Mucosa of rectum (tissue), 2 donors: ENCODE measurements at regions not wholly inside any gene's neighbourhood (a gene's known extent, or its start where the extent isn't known, plus 50 kb on each side); places are given as distances from the start of the nearest gene placed in this dataset.
"Not testable (repeated sequence)": the region's sequence is repeated elsewhere in the genome, so short reads cannot be mapped to it uniquely, and the experiment has no call there.

Experiments
- H3K27ac ChIP-seq, 2 donors: one replicate each; pipeline ENCODE4 v1.7.0; 2013; ENCODE audit warnings: inconsistent platforms in 2 of 2, low read depth in 2 of 2, low read length in 2 of 2
- H3K27me3 ChIP-seq, 2 donors: one replicate each; pipeline ENCODE4 v1.7.0; 2013; ENCODE audit warnings: low read length in 2 of 2; ENCODE audit not compliant: control insufficient read depth in 2 of 2, insufficient read depth in 2 of 2
- H3K36me3 ChIP-seq, 2 donors: one replicate each; pipeline ENCODE4 v1.7.0; 2013; ENCODE audit warnings: low read length in 2 of 2; ENCODE audit not compliant: control insufficient read depth in 2 of 2, insufficient read depth in 2 of 2
- H3K4me1 ChIP-seq, 2 donors: one replicate each; pipeline ENCODE4 v1.7.0; 2013; ENCODE audit warnings: low read length in 2 of 2, mild to moderate bottlenecking in 1 of 2; ENCODE audit not compliant: control insufficient read depth in 2 of 2, insufficient read depth in 2 of 2
- H3K4me3 ChIP-seq, 2 donors: one replicate each; pipeline ENCODE4 v1.7.0; 2013; ENCODE audit warnings: low read length in 2 of 2
- H3K9ac ChIP-seq, 2 donors: one replicate each; pipeline ENCODE4 v1.7.0; 2013; ENCODE audit warnings: low read length in 2 of 2, low read depth in 1 of 2, mild to moderate bottlenecking in 1 of 2
- H3K9me3 ChIP-seq, 2 donors: one replicate each; pipeline ENCODE4 v1.7.0; 2013; ENCODE audit warnings: low read length in 2 of 2; ENCODE audit not compliant: control insufficient read depth in 2 of 2
- donor health status: healthy.
- donor health status: Normal muscosa, but diverticular disease.

DNA sequence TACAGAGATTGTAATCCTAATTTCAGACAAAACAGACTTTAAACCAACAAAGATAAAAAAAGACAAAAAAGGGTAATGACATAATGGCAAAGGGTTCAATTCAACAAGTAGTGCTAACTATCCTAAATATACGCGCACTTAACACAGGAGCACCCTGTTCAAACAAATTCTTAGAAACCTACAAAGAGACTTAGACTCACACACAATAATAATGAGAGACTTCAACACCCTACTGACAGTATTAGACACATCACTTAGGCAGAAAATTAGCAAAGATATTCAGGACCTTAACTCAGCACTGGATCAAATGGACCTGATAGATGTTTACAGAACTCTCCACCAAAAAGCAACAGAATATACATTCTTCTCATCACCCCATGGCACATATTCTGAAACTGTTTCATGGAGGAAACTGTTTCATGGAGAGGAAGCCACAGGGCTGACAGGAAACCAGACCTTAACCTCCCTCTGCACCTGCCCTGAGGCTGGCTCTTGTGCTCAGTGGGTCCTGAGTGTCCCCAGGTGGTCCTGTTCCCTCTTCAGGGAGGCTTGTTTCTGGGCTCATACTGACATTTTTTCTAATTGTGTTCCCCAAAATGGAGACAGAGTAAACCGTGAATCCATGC, 54.7 kb downstream of the OR4M2 start:
- H3K27me3 ChIP-seq, H3K9me3 ChIP-seq, H3K36me3 ChIP-seq, H3K9ac ChIP-seq, H3K4me1 ChIP-seq, H3K27ac ChIP-seq, H3K4me3 ChIP-seq: not testable (repeated sequence)

DNA sequence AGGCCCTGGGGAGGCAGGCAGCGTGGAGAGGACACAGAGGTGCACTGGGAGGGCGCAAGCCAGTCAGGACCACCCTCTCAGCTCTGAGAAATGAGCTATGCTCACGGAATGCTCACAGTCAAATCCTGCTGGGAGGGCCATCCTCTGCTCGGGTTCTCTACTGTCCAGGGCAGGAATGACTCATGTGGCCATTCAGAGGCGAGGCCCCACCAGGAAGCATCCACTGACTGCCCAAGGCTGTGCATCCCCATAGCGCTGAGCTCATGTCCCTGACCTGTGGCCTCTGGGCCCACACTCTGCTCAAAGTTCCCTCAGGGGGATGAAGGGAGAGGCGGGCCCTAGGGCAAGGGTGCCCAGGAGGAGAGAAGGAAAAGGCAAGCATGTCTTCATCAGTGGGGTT, 57.2 kb downstream of the OR4M2 start:
- H3K4me1 ChIP-seq, H3K9me3 ChIP-seq, H3K27me3 ChIP-seq, H3K27ac ChIP-seq, H3K9ac ChIP-seq, H3K36me3 ChIP-seq, H3K4me3 ChIP-seq: not testable (repeated sequence)

DNA sequence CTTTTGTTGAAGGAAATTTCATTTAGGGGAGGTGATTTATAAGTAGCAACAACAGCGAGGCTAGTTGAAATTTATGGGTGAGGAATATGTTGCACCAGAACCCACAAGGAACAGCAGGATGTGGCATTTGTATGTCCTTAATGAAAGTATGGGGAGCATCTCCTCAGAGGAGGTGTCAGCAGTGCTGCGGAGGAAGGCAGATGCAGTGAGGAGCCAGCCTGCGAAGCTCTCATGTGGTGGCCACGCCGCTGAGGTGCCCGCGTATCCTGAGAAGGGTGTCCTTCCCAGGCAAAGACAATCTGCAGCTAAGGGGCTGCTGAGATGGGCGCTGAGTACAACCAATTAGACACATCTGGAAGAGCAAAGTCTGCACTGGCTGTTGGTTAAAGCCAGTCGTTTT, 60.8 kb downstream of the OR4M2 start:
- not testable (repeated sequence) for H3K9me3 ChIP-seq, H3K4me1 ChIP-seq, H3K27me3 ChIP-seq, H3K36me3 ChIP-seq, H3K27ac ChIP-seq, H3K9ac ChIP-seq, H3K4me3 ChIP-seq

DNA sequence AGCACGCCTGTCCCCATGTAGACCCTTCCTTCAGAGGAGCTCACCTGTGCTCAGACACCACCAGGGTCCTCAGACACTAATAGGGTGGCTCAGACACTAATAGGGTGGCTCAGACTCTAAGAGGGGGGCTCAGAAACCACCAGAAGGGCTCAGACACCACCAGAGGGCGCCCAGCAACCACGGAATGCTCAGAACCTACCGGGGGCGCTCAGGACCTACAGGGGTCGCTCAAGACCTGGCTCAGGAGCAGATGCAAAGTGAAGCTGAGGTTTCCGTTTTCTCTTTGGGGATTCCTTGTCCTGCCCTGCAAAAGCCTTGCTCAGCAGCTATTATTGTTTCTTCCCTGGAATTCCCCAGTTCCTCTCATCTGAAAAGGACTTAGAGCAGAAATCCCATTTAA, 67.8 kb downstream of the OR4M2 start:
- not testable (repeated sequence) for H3K9ac ChIP-seq, H3K4me1 ChIP-seq, H3K4me3 ChIP-seq, H3K27me3 ChIP-seq, H3K9me3 ChIP-seq, H3K27ac ChIP-seq, H3K36me3 ChIP-seq

DNA sequence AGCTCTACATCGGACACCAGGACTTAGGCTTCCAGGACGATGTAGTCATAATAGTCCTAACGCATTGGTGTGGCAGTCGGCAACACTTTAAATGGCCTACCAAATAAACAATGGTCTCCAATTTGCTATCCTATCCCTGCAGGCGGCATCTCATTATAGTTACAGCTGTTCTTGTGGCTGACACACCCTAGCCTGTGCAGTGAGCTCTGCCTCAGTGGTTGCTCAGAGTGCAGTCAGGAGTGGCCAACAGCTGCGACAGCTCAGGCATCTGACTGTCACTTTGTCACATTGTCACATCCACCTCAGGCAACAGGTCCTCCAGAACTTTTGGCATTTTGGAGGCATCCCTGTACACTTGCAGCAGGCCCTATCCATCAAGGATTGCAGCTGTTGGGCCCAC, 77.9 kb downstream of the OR4M2 start:
- H3K27ac ChIP-seq, H3K4me1 ChIP-seq, H3K36me3 ChIP-seq, H3K9ac ChIP-seq, H3K9me3 ChIP-seq, H3K4me3 ChIP-seq, H3K27me3 ChIP-seq: not testable (repeated sequence)

DNA sequence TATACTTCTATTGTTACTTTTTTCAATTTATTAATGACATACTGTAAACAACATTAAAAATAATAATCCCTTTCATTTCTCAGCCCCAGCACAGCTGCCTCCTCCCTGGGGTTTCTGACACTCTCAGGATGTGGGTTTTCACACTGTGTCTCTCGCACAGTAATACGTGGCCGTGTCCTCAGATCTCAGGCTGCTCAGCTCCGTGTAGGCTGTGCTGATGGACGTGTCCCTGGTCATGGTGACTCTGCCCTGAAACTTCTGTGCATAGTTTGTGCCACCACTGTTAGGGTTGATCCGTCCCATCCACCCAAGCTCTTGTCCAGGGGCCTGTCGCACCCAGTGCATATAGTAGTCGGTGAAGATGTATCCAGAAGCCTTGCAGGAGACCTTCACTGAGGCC, 80.0 kb downstream of the OR4M2 start:
- H3K27ac ChIP-seq = not testable (repeated sequence)

DNA sequence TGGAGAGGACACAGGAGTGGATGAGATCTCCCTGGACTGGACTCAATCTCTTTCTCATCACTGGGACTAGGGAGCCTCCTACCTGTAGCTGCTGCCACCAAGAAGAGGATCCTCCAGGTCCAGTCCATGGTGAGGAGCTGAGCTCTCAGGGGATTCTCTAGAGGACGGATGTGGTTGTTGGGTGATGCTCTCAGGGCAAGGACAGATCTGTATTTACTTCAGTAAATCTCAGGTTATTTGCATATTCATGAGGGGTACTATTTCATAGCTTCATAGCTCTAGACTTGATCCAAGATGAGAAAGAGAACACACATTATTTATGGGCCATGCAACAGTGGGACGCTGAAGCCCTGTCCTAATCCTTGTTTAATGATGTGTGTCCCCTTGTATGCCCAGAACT, 80.4 kb downstream of the OR4M2 start:
- H3K36me3 ChIP-seq, H3K4me1 ChIP-seq, H3K4me3 ChIP-seq, H3K27ac ChIP-seq, H3K9me3 ChIP-seq, H3K27me3 ChIP-seq, H3K9ac ChIP-seq: not testable (repeated sequence)

More for the DNA sequence above, 80.0 kb downstream of the OR4M2 start:
- not testable (repeated sequence) for H3K4me1 ChIP-seq, H3K36me3 ChIP-seq, H3K4me3 ChIP-seq, H3K9ac ChIP-seq, H3K9me3 ChIP-seq, H3K27me3 ChIP-seq

DNA sequence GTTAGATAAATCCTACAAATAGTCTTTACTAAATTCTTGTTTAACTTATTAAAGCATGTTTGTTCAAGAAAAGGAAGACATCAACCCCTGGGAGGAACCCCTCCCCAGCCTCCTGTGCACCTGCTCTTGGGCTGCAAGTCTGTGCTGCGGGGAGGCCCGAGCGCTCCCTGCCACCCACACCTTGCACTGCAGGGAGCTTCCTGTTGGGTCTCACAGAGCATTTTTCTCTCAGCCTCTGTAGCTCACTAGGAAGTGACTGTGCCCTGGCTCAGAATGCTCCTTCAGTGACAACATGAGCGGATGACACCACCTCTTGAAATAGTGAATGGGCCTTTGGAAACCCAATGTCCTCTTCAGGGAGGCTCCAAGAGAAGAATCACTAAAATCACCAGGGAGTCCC, 81.1 kb downstream of the OR4M2 start:
- H3K9me3 ChIP-seq, H3K4me3 ChIP-seq, H3K27ac ChIP-seq, H3K36me3 ChIP-seq, H3K27me3 ChIP-seq, H3K4me1 ChIP-seq, H3K9ac ChIP-seq: not testable (repeated sequence)

DNA sequence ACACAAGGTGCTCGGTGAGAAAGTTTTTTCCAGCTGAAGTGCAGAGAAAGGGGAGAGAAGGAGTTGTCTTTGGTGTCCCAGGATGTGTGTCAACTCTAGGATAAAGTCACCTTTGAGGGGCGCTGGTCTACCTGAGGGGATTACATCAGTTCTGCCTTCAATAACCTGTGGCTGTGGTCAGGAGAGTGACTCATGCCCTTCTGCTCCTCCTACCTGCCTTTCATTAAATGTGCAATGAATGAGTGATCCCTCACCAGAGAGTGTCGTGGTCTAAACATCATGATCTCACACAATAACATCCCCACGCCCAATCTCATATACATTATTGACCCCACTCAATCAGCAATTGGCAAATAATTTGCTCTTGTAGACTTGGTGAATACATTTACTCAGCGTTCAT, 83.4 kb downstream of the OR4M2 start:
- not testable (repeated sequence) for H3K4me3 ChIP-seq, H3K27ac ChIP-seq, H3K36me3 ChIP-seq, H3K4me1 ChIP-seq, H3K9ac ChIP-seq, H3K9me3 ChIP-seq, H3K27me3 ChIP-seq

DNA sequence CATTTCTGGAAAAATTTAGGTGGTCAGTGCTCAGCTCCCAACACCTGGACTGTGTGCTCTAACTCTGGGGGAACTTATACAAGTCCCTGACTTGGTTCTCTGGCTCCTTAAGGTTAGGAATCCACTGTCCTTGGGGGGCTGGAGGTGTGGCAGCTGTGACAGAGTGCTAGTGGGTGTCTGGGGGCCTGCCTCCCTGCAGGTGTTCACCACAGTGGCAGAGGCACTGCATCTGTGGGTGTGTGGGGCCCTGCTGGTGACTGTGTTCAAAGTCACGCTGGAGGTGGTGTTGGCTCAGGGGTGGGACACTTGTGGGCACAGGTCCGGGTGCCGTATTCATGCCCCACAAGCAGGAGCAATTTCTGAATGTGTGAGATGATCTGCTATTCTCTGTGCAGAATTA, 87.2 kb downstream of the OR4M2 start:
- not testable (repeated sequence) for H3K9ac ChIP-seq, H3K36me3 ChIP-seq, H3K27ac ChIP-seq, H3K9me3 ChIP-seq, H3K4me1 ChIP-seq, H3K27me3 ChIP-seq, H3K4me3 ChIP-seq
